Esophagus muscularis mucosa (tissue), 4 donors: ENCODE measurements at regions not wholly inside any gene's neighbourhood (a gene's known extent, or its start where the extent isn't known, plus 50 kb on each side); places are given as distances from the start of the nearest gene placed in this dataset.

Source experiments
- EP300 ChIP-seq: sonication (generic); formaldehyde crosslinking; IDR thresholded peaks from one replicate; pipeline ENCODE4 v1.6.1; 2017; ENCODE audit warnings: antibody characterized with exemption
- POLR2A ChIP-seq: fragments of 450-650 bp; IDR thresholded peaks from one replicate; pipeline ENCODE4 v1.6.1; 2017; ENCODE audit warnings: antibody characterized with exemption, moderate library complexity, mild to moderate bottlenecking, low read depth
- POLR2AphosphoS5 ChIP-seq, 2 donors: sonication (generic); formaldehyde crosslinking; IDR thresholded peaks; one replicate each; pipeline ENCODE4 v1.6.1; 2017; ENCODE audit warnings: antibody characterized with exemption in 2 of 2
- TF ChIP-seq, protein P1 (sequence below), 3 experiments: fragments of 200-600 bp in 2 of 3; fragments of 450-650 bp in 1 of 3; sonication (generic) in 2 of 3; IDR thresholded peaks; one replicate each; pipeline ENCODE4 v1.5.1; 2017 to 2019; ENCODE audit warnings: antibody characterized with exemption in 3 of 3, mild to moderate bottlenecking in 2 of 3, moderate library complexity in 1 of 3

DNA sequence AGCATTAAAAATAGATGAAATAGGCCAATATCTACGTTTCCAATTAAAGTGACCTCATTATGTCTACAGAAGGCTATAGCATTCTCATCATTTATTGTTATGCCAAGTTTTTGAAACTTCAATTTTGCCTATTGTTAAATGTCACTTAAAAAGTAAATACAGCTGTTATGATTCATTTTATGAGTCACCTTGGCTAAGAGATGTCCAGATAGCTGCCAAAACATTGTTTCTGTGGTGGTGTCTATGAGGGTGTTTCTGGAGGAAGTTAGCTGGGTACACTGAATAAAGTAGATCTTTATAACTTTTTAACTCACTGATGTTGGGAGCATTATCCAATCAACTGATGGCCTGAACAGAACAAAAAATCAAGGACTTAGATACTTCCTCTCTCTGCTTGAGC is 1209.7 kb upstream of the PCDH9 start:
- TF ChIP-seq, protein P1, sequence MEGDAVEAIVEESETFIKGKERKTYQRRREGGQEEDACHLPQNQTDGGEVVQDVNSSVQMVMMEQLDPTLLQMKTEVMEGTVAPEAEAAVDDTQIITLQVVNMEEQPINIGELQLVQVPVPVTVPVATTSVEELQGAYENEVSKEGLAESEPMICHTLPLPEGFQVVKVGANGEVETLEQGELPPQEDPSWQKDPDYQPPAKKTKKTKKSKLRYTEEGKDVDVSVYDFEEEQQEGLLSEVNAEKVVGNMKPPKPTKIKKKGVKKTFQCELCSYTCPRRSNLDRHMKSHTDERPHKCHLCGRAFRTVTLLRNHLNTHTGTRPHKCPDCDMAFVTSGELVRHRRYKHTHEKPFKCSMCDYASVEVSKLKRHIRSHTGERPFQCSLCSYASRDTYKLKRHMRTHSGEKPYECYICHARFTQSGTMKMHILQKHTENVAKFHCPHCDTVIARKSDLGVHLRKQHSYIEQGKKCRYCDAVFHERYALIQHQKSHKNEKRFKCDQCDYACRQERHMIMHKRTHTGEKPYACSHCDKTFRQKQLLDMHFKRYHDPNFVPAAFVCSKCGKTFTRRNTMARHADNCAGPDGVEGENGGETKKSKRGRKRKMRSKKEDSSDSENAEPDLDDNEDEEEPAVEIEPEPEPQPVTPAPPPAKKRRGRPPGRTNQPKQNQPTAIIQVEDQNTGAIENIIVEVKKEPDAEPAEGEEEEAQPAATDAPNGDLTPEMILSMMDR (IDR thresholded peaks at IDR 0.05), result no peak
- TF ChIP-seq POLR2A (no peak), POLR2AphosphoS5 (IDR thresholded peaks at IDR 0.05) (no peak), EP300 (no peak)
